SK-N-SH treated with all-trans-retinoic acid at 6 μM for 48 hours (cell line): ENCODE measurements at regions not wholly inside any gene's neighbourhood (a gene's known extent, or its start where the extent isn't known, plus 50 kb on each side); places are given as distances from the start of the nearest gene placed in this dataset.

Source experiments
- ISL1 ChIP-seq: fragments of 250-450 bp; sonication (Bioruptor Pico); IDR thresholded peaks from 2 replicates; pipeline ENCODE4 v2.1.2; 2022; ENCODE audit warnings: mild to moderate bottlenecking, moderate library complexity
- PATZ1 ChIP-seq: fragments of 250-450 bp; sonication (Bioruptor Pico); IDR thresholded peaks from 2 replicates; pipeline ENCODE4 v1.8.0; 2020; ENCODE audit warnings: mild to moderate bottlenecking, moderate library complexity, borderline replicate concordance
- RARB ChIP-seq: fragments of 250-450 bp; sonication (Bioruptor Pico); IDR thresholded peaks from 2 replicates; pipeline ENCODE4 v1.8.0; 2021; ENCODE audit warnings: mild to moderate bottlenecking, moderate library complexity
- TCF4 ChIP-seq: fragments of 250-450 bp; sonication (Bioruptor Pico); IDR thresholded peaks from 2 replicates; pipeline ENCODE4 v1.8.0; 2021; ENCODE audit warnings: mild to moderate bottlenecking, moderate library complexity, borderline replicate concordance
- ZFP3 ChIP-seq: fragments of 250-450 bp; sonication (Bioruptor Pico); IDR thresholded peaks from 2 replicates; pipeline ENCODE4 v1.5.0; 2020; ENCODE audit warnings: mild to moderate bottlenecking, moderate library complexity
- ZNF70 ChIP-seq: fragments of 450-650 bp; formaldehyde crosslinking; IDR thresholded peaks from 2 replicates; pipeline ENCODE4 v1.5.0; 2020; ENCODE audit warnings: mild to moderate bottlenecking, moderate library complexity

DNA sequence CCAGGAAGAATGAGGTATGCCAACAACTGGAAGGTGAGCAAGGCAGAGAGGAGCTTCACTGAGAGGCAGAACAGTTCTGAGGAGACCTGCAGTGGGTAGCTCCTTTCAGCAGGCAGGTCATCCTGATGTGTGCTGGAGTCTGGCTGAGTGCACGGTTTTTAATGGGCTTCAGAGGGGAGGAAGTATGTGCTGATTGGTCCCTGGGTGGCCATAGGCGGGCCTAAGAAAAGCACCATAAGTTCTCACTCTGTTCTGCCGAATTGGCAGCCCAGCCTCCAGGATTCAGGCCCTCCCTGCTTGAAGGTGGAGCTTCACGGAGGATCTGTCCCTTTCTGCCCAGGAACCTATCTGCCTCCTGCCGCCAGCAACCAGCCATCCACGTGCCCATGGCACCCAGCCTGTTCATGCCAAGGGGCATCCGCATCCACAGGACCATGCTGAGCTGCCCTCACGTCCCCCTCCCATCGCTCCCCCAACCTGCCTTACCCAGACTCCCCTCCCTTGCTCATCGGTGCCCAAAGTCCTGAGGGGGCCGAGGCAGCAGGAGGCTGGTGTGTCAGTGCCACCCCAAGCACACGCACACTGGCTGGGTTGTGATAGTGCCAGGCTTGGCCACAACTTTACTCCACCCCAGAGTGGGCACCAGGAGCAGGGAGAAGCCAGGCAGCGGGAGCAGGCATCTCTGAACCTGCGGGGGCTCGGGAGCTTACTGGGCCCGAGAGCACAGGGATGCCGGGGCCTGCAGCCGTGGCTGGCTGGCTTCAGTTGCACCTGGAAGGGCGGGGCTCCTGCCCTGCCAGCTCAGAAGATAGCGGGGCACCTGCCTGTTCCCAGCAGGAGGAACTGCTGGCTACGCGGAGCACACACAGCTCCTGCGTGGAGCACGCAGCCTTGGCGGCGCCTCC, 608.4 kb upstream of the FOXG1 start:
- TF ChIP-seq PATZ1 (CRISPR knock-in tag) (no peak), ISL1 (CRISPR knock-in tag) (no peak), TCF4 (CRISPR knock-in tag) (no peak), ZNF70 (CRISPR knock-in tag) (no peak), ZFP3 (CRISPR knock-in tag) (no peak), RARB (CRISPR knock-in tag) (no peak)
